HEK293T (cell line): ENCODE measurements at regions not wholly inside any gene's neighbourhood (a gene's known extent, or its start where the extent isn't known, plus 50 kb on each side); places are given as distances from the start of the nearest gene placed in this dataset.

Source experiments
- ELF4 ChIP-seq: fragments of 450-650 bp; IDR thresholded peaks from 2 replicates; pipeline ENCODE4 v1.6.1; 2017; ENCODE audit warnings: antibody characterized with exemption
- FOXA1 ChIP-seq: fragments of 450-650 bp; IDR thresholded peaks from 2 replicates; pipeline ENCODE4 v1.6.1; 2016; ENCODE audit warnings: mild to moderate bottlenecking
- SUZ12 ChIP-seq: fragments of 450-650 bp; IDR thresholded peaks from 2 replicates; pipeline ENCODE4 v1.6.1; 2016; ENCODE audit warnings: mild to moderate bottlenecking

GRCh38 chr3:176514297-176514696, 683.0 kb downstream of the TBL1XR1 start:
- no peak for TF ChIP-seq SUZ12
- no peak for TF ChIP-seq ELF4
- TF ChIP-seq FOXA1 = no peak
